ENCODE measurements at regions not wholly inside any gene's neighbourhood (a gene's known extent, or its start where the extent isn't known, plus 50 kb on each side); places are given as distances from the start of the nearest gene placed in this dataset.

DNA sequence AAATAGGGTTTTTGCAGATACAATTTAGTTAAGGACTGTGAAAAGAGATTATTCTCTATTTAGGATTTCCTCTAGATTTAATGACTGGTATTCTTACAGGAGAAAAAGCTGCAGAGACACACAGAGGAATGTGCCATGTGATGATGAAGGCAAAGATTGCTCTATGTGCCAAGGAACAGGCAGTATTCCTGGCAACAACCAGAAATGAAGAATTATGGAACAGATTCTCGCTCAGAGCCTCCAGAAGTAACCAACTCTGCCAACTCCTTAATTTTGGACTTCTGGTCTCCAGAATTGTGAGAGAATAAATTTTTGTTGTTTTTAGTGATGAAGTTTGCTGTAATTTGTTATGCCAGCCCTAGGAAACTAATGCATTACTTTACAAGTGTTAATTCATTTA, 307.6 kb upstream of the SEMA3A start:
- no peak for TF ChIP-seq POLR2AphosphoS5 (IDR thresholded peaks at IDR 0.05; ENCODE audit: low read depth, low read length)
- TF ChIP-seq, protein P1, sequence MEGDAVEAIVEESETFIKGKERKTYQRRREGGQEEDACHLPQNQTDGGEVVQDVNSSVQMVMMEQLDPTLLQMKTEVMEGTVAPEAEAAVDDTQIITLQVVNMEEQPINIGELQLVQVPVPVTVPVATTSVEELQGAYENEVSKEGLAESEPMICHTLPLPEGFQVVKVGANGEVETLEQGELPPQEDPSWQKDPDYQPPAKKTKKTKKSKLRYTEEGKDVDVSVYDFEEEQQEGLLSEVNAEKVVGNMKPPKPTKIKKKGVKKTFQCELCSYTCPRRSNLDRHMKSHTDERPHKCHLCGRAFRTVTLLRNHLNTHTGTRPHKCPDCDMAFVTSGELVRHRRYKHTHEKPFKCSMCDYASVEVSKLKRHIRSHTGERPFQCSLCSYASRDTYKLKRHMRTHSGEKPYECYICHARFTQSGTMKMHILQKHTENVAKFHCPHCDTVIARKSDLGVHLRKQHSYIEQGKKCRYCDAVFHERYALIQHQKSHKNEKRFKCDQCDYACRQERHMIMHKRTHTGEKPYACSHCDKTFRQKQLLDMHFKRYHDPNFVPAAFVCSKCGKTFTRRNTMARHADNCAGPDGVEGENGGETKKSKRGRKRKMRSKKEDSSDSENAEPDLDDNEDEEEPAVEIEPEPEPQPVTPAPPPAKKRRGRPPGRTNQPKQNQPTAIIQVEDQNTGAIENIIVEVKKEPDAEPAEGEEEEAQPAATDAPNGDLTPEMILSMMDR (IDR thresholded peaks at IDR 0.05) = no peak
